MM.1S (cell line): ENCODE measurements at regions not wholly inside any gene's neighbourhood (a gene's known extent, or its start where the extent isn't known, plus 50 kb on each side); places are given as distances from the start of the nearest gene placed in this dataset.

Experiments
- DNase-seq: peaks from one replicate; pipeline ENCODE4 v3.0.0-alpha.2; 2015
- H2AFZ ChIP-seq: fragments of 300-600 bp; sonication (generic); 2 replicates; pipeline ENCODE4 v1.6.0; 2016; ENCODE audit warnings: antibody characterized with exemption, low read length
- H3F3A ChIP-seq: fragments of 300-600 bp; sonication (generic); 2 replicates; pipeline ENCODE4 v1.6.1; 2016; ENCODE audit warnings: mild to moderate bottlenecking, antibody characterized with exemption, low read length, moderate library complexity, mixed read lengths; ENCODE audit not compliant: insufficient read depth
- H3K27ac ChIP-seq: fragments of 300-600 bp; sonication (generic); 2 replicates; pipeline ENCODE4 v1.5.1; 2016; ENCODE audit warnings: mild to moderate bottlenecking, low read length
- H3K27me3 ChIP-seq: fragments of 300-600 bp; sonication (generic); replicated peaks from 2 replicates; pipeline ENCODE4 v1.6.0; 2016; ENCODE audit warnings: low read length; ENCODE audit not compliant: insufficient read depth
- H3K36me3 ChIP-seq: fragments of 300-600 bp; sonication (generic); replicated peaks from 2 replicates; pipeline ENCODE4 v1.6.1; 2016; ENCODE audit warnings: mild to moderate bottlenecking, low read length, mixed read lengths; ENCODE audit not compliant: insufficient read depth
- H3K4me1 ChIP-seq: fragments of 300-600 bp; sonication (generic); 2 replicates; pipeline ENCODE4 v1.6.1; 2016; ENCODE audit warnings: low read length, mixed read lengths
- H3K4me2 ChIP-seq: fragments of 300-600 bp; sonication (generic); 2 replicates; pipeline ENCODE4 v1.6.0; 2016; ENCODE audit warnings: low read depth, low read length
- H3K4me3 ChIP-seq: fragments of 300-600 bp; sonication (generic); 2 replicates; pipeline ENCODE4 v1.5.1; 2016; ENCODE audit warnings: low read length, mixed read lengths
- H3K79me2 ChIP-seq: fragments of 300-600 bp; sonication (generic); 2 replicates; pipeline ENCODE4 v1.6.1; 2016; ENCODE audit warnings: mixed run types, low read length, mixed read lengths
- H3K9ac ChIP-seq: fragments of 300-600 bp; sonication (generic); 2 replicates; pipeline ENCODE4 v1.6.1; 2016; ENCODE audit warnings: low read length, mixed read lengths
- H3K9me2 ChIP-seq: fragments of 300-600 bp; sonication (generic); replicated peaks from 2 replicates; pipeline ENCODE4 v1.6.1; 2016; ENCODE audit warnings: mild to moderate bottlenecking, low read length, mixed read lengths; ENCODE audit not compliant: insufficient read depth
- H3K9me3 ChIP-seq: fragments of 300-600 bp; sonication (generic); replicated peaks from 2 replicates; pipeline ENCODE4 v1.6.1; 2016; ENCODE audit warnings: mild to moderate bottlenecking, low read length, mixed read lengths; ENCODE audit not compliant: insufficient read depth
- H4K20me1 ChIP-seq: fragments of 300-600 bp; sonication (generic); 2 replicates; pipeline ENCODE4 v1.6.1; 2016; ENCODE audit warnings: mild to moderate bottlenecking, low read length, moderate library complexity, mixed read lengths; ENCODE audit not compliant: insufficient read depth
- CTCF ChIP-seq: fragments of 300-600 bp; sonication (generic); IDR thresholded peaks from 2 replicates; pipeline ENCODE4 v1.5.1; 2016; ENCODE audit warnings: antibody characterized with exemption, low read length, mixed read lengths
- EZH2 ChIP-seq: fragments of 300-600 bp; sonication (generic); optimal IDR thresholded peaks from 2 replicates; pipeline ENCODE3; 2017; ENCODE audit warnings: low read depth, mild to moderate bottlenecking, antibody characterized with exemption, low read length, mixed read lengths
- EZH2phosphoT487 ChIP-seq: fragments of 300-600 bp; sonication (generic); IDR thresholded peaks from 2 replicates; pipeline ENCODE4 v1.6.1; 2018; ENCODE audit warnings: antibody characterized with exemption, low read length

GRCh38 chr7:131735101-131735500, 178.7 kb upstream of the PODXL start:
- no peaks in the 10 kb centered on the region for H3K9me3 ChIP-seq
- no peaks in the 10 kb centered on the region for H3K9me2 ChIP-seq
- no peaks in the 10 kb centered on the region for H3K36me3 ChIP-seq
- no peak overlapping the region for H3K9ac ChIP-seq
- no peaks in the 10 kb centered on the region for H3K79me2 ChIP-seq
- no peak for TF ChIP-seq EZH2phosphoT487
- no peak for TF ChIP-seq CTCF
- no peak for TF ChIP-seq EZH2
- H3K27ac ChIP-seq = no peak overlapping the region
- no peaks in the 10 kb centered on the region for H3K4me1 ChIP-seq
- H3K4me3 ChIP-seq = no peak overlapping the region
- H3K4me2 ChIP-seq = no peak overlapping the region
- no peaks in the 10 kb centered on the region for H3K27me3 ChIP-seq
- no peaks in the 10 kb centered on the region for H4K20me1 ChIP-seq
- no peak overlapping the region for H2AFZ ChIP-seq
- no peak for DNase-seq
- H3F3A ChIP-seq = no peaks in the 10 kb centered on the region

DNA sequence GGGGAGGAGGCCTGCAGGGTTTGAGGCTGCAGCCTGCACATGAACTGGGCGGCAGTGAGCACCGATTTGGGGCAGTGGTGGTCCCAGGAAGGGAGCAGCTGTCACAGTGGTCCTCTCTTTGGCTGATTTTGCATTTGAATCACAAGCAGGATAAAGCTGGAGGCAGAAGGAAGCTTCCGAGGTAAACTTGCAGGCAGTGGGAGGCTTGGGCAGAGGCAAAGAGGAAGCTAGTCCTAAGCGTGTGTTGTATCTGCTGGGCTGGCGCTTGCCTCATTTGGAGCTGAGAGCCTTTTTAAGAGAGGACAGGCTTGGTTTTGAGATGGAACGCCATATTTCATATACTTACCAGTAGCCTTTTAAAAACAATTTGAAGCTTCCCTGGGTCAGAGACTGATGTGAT, 177.2 kb upstream of the PODXL start:
- no peaks in the 10 kb centered on the region for H3K4me1 ChIP-seq
- H4K20me1 ChIP-seq = no peaks in the 10 kb centered on the region
- no peaks in the 10 kb centered on the region for H3K27me3 ChIP-seq
- TF ChIP-seq EZH2 (no peak), CTCF (no peak), EZH2phosphoT487 (no peak)
- no peaks in the 10 kb centered on the region for H3K9me2 ChIP-seq
- no peaks in the 10 kb centered on the region for H3F3A ChIP-seq
- no peaks in the 10 kb centered on the region for H3K9me3 ChIP-seq
- no peak overlapping the region for H3K9ac ChIP-seq
- H3K36me3 ChIP-seq = no peaks in the 10 kb centered on the region
- H2AFZ ChIP-seq = no peak overlapping the region
- H3K79me2 ChIP-seq = no peaks in the 10 kb centered on the region
- DNase-seq = no peak
- H3K27ac ChIP-seq = no peak overlapping the region
- no peak overlapping the region for H3K4me2 ChIP-seq
- H3K4me3 ChIP-seq = no peak overlapping the region

- no peak for TF ChIP-seq CTCF
- TF ChIP-seq EZH2phosphoT487 = no peak
- no peak for TF ChIP-seq EZH2
- Histone ChIP-seq H3K9ac (no peak overlapping the region), H3K4me3 (no peak overlapping the region), H3K9me3 (no peaks in the 10 kb centered on the region), H3K9me2 (no peaks in the 10 kb centered on the region), H3K36me3 (no peaks in the 10 kb centered on the region), H2AFZ (no peak overlapping the region), H3K4me1 (no peaks in the 10 kb centered on the region), H3F3A (no peaks in the 10 kb centered on the region), H3K27me3 (no peaks in the 10 kb centered on the region), H3K79me2 (no peaks in the 10 kb centered on the region), H3K27ac (no peak overlapping the region), H3K4me2 (no peak overlapping the region), H4K20me1 (no peaks in the 10 kb centered on the region)
- DNase-seq = no peak
Measured at GRCh38 chr7:131727189-131727588, 170.8 kb upstream of the PODXL start.
